ENCODE measurements at regions not wholly inside any gene's neighbourhood (a gene's known extent, or its start where the extent isn't known, plus 50 kb on each side); places are given as distances from the start of the nearest gene placed in this dataset.

DNA sequence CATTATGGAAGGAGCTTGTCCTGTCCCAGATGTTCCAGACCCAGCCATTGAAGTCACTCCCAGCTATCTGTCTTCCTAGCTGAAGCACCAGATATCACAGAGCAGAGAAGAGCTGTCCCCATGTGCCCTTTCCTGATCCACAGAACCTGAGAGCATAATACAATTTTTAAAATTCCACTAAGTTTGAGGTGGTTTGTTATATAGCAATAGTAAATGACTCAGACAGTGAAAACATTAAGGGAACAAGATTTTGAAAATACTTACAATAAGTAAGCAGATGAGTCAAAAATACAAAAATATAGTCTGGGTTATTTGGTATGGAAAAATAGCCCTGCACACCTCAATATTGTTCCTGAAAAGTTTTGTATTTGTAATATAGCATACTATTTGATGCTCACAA, 85.8 kb upstream of the GLS start:
- TF ChIP-seq, protein P1, sequence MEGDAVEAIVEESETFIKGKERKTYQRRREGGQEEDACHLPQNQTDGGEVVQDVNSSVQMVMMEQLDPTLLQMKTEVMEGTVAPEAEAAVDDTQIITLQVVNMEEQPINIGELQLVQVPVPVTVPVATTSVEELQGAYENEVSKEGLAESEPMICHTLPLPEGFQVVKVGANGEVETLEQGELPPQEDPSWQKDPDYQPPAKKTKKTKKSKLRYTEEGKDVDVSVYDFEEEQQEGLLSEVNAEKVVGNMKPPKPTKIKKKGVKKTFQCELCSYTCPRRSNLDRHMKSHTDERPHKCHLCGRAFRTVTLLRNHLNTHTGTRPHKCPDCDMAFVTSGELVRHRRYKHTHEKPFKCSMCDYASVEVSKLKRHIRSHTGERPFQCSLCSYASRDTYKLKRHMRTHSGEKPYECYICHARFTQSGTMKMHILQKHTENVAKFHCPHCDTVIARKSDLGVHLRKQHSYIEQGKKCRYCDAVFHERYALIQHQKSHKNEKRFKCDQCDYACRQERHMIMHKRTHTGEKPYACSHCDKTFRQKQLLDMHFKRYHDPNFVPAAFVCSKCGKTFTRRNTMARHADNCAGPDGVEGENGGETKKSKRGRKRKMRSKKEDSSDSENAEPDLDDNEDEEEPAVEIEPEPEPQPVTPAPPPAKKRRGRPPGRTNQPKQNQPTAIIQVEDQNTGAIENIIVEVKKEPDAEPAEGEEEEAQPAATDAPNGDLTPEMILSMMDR (tag by site-specific recombination; IDR thresholded peaks at IDR 0.05) = no peak
- TF ChIP-seq, protein P2, sequence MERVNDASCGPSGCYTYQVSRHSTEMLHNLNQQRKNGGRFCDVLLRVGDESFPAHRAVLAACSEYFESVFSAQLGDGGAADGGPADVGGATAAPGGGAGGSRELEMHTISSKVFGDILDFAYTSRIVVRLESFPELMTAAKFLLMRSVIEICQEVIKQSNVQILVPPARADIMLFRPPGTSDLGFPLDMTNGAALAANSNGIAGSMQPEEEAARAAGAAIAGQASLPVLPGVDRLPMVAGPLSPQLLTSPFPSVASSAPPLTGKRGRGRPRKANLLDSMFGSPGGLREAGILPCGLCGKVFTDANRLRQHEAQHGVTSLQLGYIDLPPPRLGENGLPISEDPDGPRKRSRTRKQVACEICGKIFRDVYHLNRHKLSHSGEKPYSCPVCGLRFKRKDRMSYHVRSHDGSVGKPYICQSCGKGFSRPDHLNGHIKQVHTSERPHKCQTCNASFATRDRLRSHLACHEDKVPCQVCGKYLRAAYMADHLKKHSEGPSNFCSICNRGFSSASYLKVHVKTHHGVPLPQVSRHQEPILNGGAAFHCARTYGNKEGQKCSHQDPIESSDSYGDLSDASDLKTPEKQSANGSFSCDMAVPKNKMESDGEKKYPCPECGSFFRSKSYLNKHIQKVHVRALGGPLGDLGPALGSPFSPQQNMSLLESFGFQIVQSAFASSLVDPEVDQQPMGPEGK (tag by site-specific recombination; IDR thresholded peaks at IDR 0.05) = no peak
- TF ChIP-seq TRIM28 (IDR thresholded peaks at IDR 0.05; ENCODE audit: borderline replicate concordance, low read length) = no peak
- no peak for TF ChIP-seq ZNF248 (tag by site-specific recombination; IDR thresholded peaks at IDR 0.05)
- TF ChIP-seq YY1 (tag by site-specific recombination; IDR thresholded peaks at IDR 0.05) = no peak
- TF ChIP-seq, protein P3, sequence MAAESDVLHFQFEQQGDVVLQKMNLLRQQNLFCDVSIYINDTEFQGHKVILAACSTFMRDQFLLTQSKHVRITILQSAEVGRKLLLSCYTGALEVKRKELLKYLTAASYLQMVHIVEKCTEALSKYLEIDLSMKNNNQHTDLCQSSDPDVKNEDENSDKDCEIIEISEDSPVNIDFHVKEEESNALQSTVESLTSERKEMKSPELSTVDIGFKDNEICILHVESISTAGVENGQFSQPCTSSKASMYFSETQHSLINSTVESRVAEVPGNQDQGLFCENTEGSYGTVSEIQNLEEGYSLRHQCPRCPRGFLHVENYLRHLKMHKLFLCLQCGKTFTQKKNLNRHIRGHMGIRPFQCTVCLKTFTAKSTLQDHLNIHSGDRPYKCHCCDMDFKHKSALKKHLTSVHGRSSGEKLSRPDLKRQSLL (tag by site-specific recombination; IDR thresholded peaks at IDR 0.05) = no peak
- TF ChIP-seq ZNF747 (tag by site-specific recombination; IDR thresholded peaks at IDR 0.05) = no peak
- TF ChIP-seq ZNF132 (tag by site-specific recombination; IDR thresholded peaks at IDR 0.05; ENCODE audit: borderline replicate concordance) = no peak
- TF ChIP-seq ZNF521 (tag by site-specific recombination; IDR thresholded peaks at IDR 0.05) = no peak
- TF ChIP-seq, protein P4, sequence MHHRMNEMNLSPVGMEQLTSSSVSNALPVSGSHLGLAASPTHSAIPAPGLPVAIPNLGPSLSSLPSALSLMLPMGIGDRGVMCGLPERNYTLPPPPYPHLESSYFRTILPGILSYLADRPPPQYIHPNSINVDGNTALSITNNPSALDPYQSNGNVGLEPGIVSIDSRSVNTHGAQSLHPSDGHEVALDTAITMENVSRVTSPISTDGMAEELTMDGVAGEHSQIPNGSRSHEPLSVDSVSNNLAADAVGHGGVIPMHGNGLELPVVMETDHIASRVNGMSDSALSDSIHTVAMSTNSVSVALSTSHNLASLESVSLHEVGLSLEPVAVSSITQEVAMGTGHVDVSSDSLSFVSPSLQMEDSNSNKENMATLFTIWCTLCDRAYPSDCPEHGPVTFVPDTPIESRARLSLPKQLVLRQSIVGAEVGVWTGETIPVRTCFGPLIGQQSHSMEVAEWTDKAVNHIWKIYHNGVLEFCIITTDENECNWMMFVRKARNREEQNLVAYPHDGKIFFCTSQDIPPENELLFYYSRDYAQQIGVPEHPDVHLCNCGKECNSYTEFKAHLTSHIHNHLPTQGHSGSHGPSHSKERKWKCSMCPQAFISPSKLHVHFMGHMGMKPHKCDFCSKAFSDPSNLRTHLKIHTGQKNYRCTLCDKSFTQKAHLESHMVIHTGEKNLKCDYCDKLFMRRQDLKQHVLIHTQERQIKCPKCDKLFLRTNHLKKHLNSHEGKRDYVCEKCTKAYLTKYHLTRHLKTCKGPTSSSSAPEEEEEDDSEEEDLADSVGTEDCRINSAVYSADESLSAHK (tag by site-specific recombination; IDR thresholded peaks at IDR 0.05) = no peak
- no peak for TF ChIP-seq ZBTB1 (tag by site-specific recombination; IDR thresholded peaks at IDR 0.05)
